Memory B cell (primary cell): ENCODE measurements at regions not wholly inside any gene's neighbourhood (a gene's known extent, or its start where the extent isn't known, plus 50 kb on each side); places are given as distances from the start of the nearest gene placed in this dataset.
"Not testable (repeated sequence)": the region's sequence is repeated elsewhere in the genome, so short reads cannot be mapped to it uniquely, and the experiment has no call there.

ENCODE experiments used
- ATAC-seq: fragments of 150-1000 bp; cut with Tn5 transposase; 2 replicates; pipeline ENCODE4 v1.10.0; 2021; ENCODE audit warnings: low read depth, mild to moderate bottlenecking, moderate library complexity
- DNase-seq, 2 donors: peaks; one replicate each; pipeline ENCODE4 v3.0.0; 2022; ENCODE audit warnings: low spot score in 2 of 2
- H3K27ac Mint-ChIP-seq: one replicate; pipeline ENCODE4 v1.8.0; 2022; ENCODE audit warnings: mild to moderate bottlenecking, moderate library complexity, mixed read lengths
- H3K27me3 Mint-ChIP-seq: one replicate; pipeline ENCODE4 v1.8.0; 2022; ENCODE audit warnings: mixed read lengths
- H3K36me3 Mint-ChIP-seq: one replicate; pipeline ENCODE4 v1.8.0; 2022; ENCODE audit warnings: mild to moderate bottlenecking, mixed read lengths
- H3K4me1 Mint-ChIP-seq: one replicate; pipeline ENCODE4 v1.8.0; 2022; ENCODE audit warnings: mixed read lengths
- H3K4me3 Mint-ChIP-seq: one replicate; pipeline ENCODE4 v1.8.0; 2022; ENCODE audit warnings: mild to moderate bottlenecking, moderate library complexity, mixed read lengths
- H3K9me3 Mint-ChIP-seq: one replicate; pipeline ENCODE4 v1.8.0; 2022; ENCODE audit warnings: mixed read lengths

DNA sequence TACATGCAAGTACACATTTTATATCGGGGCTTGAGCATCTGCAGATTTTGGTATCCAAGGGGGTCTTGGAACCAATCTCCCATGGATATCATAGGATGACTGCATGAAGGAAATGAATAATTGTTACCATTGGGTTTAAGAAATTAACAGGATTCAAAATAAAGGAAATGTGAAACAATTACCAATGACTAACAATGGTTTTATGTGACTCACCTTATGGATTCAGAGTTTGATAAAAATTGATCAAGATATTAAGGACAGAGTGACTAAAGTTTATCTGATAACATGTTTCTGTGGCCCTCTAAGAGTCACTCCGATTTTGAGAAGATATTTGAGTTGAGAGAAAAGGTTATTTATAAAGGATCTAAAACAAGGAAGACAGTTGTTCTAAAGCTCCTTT, 93.0 kb upstream of the ODAD2 start:
- H3K4me3 Mint-ChIP-seq = no peak overlapping the region
- H3K36me3 Mint-ChIP-seq = peaks cover 13% of the 10 kb centered on the region
- no peaks in the 10 kb centered on the region for H3K9me3 Mint-ChIP-seq
- no peak overlapping the region for H3K27ac Mint-ChIP-seq
- DNase-seq = no peak
- no peak for ATAC-seq
- H3K27me3 Mint-ChIP-seq = no peaks in the 10 kb centered on the region
- H3K4me1 Mint-ChIP-seq = no peaks in the 10 kb centered on the region

DNA sequence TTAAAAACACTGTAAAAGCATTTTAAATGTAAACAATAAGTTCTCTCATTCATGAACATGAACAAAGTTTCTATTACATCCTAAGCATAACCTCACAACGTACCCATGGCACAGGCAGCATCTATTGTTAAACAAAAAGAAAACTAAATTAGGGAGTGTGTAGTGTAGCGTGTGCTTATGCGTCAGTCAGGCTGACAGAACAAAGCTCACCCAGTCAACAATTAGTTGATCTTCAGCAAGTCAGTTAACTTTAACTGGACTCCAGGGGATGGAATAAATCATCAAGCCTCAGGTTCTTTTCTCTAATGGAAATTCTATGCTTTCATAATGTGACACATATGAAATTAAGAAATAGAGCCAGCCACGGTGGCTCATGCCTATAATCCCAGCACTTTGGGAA, 91.6 kb upstream of the ODAD2 start:
- Mint-ChIP-seq H3K27me3 (no peaks in the 10 kb centered on the region), H3K9me3 (peaks cover 1% of the 10 kb centered on the region), H3K36me3 (peaks cover 21% of the 10 kb centered on the region), H3K4me3 (no peak overlapping the region), H3K27ac (no peak overlapping the region), H3K4me1 (no peaks in the 10 kb centered on the region)
- no peak for ATAC-seq
- no peak for DNase-seq

- H3K4me1 Mint-ChIP-seq = no peaks in the 10 kb centered on the region
- H3K4me3 Mint-ChIP-seq = no peak overlapping the region
- no peaks in the 10 kb centered on the region for H3K27me3 Mint-ChIP-seq
- peaks cover 2% of the 10 kb centered on the region for H3K9me3 Mint-ChIP-seq
- H3K36me3 Mint-ChIP-seq = peaks cover 26% of the 10 kb centered on the region
- no peak for ATAC-seq
- no peak for DNase-seq
- no peak overlapping the region for H3K27ac Mint-ChIP-seq
Measured at GRCh38 chr10:28089467-28089866, 90.6 kb upstream of the ODAD2 start.

DNA sequence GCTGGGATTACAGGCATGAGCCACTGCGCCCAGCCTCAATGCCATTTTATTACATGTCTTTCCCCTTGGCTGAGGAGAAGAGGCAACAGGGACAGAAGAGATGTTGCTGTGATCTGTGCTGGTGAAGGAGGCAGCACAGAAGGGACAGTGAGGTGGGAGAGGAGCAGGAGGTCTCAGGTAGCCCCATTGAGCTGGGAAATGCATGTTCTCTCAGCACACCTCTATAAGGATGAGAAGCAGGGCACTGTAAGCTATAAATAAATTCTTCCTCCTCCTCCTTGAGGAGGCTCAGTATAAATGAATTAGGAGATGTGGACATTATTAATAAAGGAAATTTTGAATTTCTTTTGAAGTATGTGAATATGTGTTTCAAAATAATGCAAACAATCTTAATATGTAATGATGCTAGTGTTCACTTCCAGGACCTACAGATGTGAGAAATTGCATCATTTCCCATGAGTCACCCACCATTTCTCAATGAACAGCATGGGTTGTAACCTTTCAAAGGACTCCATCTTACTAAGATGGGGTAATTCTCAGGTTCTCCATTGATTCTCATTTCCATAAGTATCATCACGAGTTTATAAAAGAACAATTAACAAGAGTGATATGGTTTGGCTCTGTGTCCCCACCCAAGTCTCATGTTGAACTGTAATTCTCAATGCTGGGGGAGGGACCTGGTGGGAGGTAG, 88.9 kb upstream of the ODAD2 start:
- ATAC-seq (no peak), DNase-seq (no peak)

DNA sequence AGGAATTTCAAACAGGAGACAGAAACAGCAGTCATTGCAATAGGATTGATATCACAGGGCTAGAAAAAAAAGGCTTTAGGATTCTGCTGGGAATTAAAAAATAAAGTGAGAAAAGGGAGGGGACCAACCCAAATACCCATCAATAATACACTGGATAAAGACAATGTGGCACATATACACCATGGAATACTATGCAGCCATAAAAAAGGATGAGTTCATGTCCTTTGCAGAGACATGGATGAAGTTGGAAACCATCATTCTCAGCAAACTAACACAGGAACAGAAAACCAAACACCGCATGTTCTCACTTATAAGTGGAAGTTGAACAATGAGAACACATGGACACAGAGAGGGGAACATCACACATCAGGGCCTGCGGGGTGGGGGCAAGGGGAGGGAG, 86.9 kb upstream of the ODAD2 start:
- H3K27ac Mint-ChIP-seq, H3K9me3 Mint-ChIP-seq, ATAC-seq, H3K4me1 Mint-ChIP-seq, H3K27me3 Mint-ChIP-seq, DNase-seq, H3K4me3 Mint-ChIP-seq: not testable (repeated sequence)
- peaks cover 24% of the 10 kb centered on the region for H3K36me3 Mint-ChIP-seq

More for the DNA sequence above, 88.9 kb upstream of the ODAD2 start:
- H3K4me3 Mint-ChIP-seq = no peak overlapping the region
- no peak overlapping the region for H3K27ac Mint-ChIP-seq
- H3K36me3 Mint-ChIP-seq = peaks cover 24% of the 10 kb centered on the region
- peaks cover 2% of the 10 kb centered on the region for H3K9me3 Mint-ChIP-seq
- H3K27me3 Mint-ChIP-seq = no peaks in the 10 kb centered on the region
- H3K4me1 Mint-ChIP-seq = no peaks in the 10 kb centered on the region

DNA sequence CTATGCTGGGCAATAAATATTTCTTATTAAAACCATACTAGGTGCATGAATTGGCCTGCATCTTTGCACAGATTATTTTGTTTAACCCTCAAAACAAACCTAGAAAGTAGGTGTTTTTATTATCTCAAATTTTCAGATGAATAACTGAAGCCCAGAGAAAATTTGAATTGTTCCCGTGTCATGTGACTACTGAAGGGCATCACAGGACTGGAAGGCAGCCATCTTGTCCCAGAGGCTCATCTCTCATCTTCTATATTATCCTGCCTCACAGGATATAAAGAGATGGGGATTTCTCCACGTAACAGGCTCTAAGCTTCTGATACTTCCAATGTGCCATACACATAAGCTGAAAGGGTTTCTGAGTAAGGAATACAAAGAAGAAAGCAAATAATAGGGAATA, 84.0 kb upstream of the ODAD2 start:
- H3K4me3 Mint-ChIP-seq = no peak overlapping the region
- H3K27me3 Mint-ChIP-seq = no peaks in the 10 kb centered on the region
- H3K36me3 Mint-ChIP-seq = peaks cover 22% of the 10 kb centered on the region
- peaks cover 2% of the 10 kb centered on the region for H3K9me3 Mint-ChIP-seq
- DNase-seq (no peak), ATAC-seq (no peak)
- no peaks in the 10 kb centered on the region for H3K4me1 Mint-ChIP-seq
- H3K27ac Mint-ChIP-seq = no peak overlapping the region

- DNase-seq = no peak
- H3K4me1 Mint-ChIP-seq = no peaks in the 10 kb centered on the region
- H3K27me3 Mint-ChIP-seq = no peaks in the 10 kb centered on the region
- H3K36me3 Mint-ChIP-seq = peaks cover 20% of the 10 kb centered on the region
- peaks cover 2% of the 10 kb centered on the region for H3K9me3 Mint-ChIP-seq
- H3K27ac Mint-ChIP-seq = no peak overlapping the region
- ATAC-seq = no peak
- no peak overlapping the region for H3K4me3 Mint-ChIP-seq
Measured at GRCh38 chr10:28082316-28082715, 83.4 kb upstream of the ODAD2 start.

GRCh38 chr10:28077889-28078288, 79.0 kb upstream of the ODAD2 start:
- no peak for ATAC-seq
- Mint-ChIP-seq H3K4me1 (no peaks in the 10 kb centered on the region), H3K27me3 (no peaks in the 10 kb centered on the region), H3K36me3 (peaks cover 11% of the 10 kb centered on the region), H3K4me3 (no peak overlapping the region), H3K9me3 (no peaks in the 10 kb centered on the region), H3K27ac (no peak overlapping the region)
- DNase-seq = no peak

GRCh38 chr10:28075424-28075823, 76.5 kb upstream of the ODAD2 start:
- Mint-ChIP-seq H3K27ac (no peak overlapping the region), H3K4me1 (no peaks in the 10 kb centered on the region), H3K36me3 (peaks cover 11% of the 10 kb centered on the region), H3K9me3 (no peaks in the 10 kb centered on the region), H3K27me3 (no peaks in the 10 kb centered on the region), H3K4me3 (no peak overlapping the region)
- ATAC-seq (no peak), DNase-seq (no peak)

GRCh38 chr10:28072573-28072972, 73.7 kb upstream of the ODAD2 start:
- peaks cover 11% of the 10 kb centered on the region for H3K36me3 Mint-ChIP-seq
- H3K4me3 Mint-ChIP-seq = no peak overlapping the region
- ATAC-seq (no peak), DNase-seq (no peak)
- H3K27me3 Mint-ChIP-seq = no peaks in the 10 kb centered on the region
- no peaks in the 10 kb centered on the region for H3K4me1 Mint-ChIP-seq
- no peak overlapping the region for H3K27ac Mint-ChIP-seq
- H3K9me3 Mint-ChIP-seq = no peaks in the 10 kb centered on the region

GRCh38 chr10:28060031-28060607, 61.2 kb upstream of the ODAD2 start:
- DNase-seq (no peak), ATAC-seq (no peak)
- H3K4me3 Mint-ChIP-seq = no peak overlapping the region
- no peaks in the 10 kb centered on the region for H3K4me1 Mint-ChIP-seq
- H3K27me3 Mint-ChIP-seq = no peaks in the 10 kb centered on the region
- H3K27ac Mint-ChIP-seq = no peak overlapping the region
- peaks cover 13% of the 10 kb centered on the region for H3K36me3 Mint-ChIP-seq
- no peaks in the 10 kb centered on the region for H3K9me3 Mint-ChIP-seq

DNA sequence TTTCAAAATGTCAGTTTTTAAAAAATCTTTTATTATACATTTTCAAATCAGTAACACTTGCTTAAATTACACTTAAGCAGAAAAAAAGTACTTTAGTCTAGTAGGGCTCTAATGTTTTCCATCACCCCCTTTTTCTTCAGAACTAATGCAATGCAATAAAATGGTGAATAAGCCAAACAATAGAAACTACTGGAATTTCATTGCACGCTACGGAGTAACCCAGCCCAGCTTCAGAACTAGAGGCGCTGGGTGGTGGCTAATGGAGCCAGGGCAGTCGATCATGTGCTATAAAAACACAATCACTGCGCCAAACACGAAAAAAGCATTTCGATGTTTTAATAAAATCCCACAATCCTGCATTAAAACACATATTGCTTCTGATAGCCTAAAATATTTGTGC, 59.9 kb upstream of the ODAD2 start:
- no peak for DNase-seq
- peaks cover 16% of the 10 kb centered on the region for H3K36me3 Mint-ChIP-seq
- H3K27me3 Mint-ChIP-seq = no peaks in the 10 kb centered on the region
- no peak for ATAC-seq
- no peak overlapping the region for H3K4me3 Mint-ChIP-seq
- no peaks in the 10 kb centered on the region for H3K9me3 Mint-ChIP-seq
- no peaks in the 10 kb centered on the region for H3K4me1 Mint-ChIP-seq
- no peak overlapping the region for H3K27ac Mint-ChIP-seq

DNA sequence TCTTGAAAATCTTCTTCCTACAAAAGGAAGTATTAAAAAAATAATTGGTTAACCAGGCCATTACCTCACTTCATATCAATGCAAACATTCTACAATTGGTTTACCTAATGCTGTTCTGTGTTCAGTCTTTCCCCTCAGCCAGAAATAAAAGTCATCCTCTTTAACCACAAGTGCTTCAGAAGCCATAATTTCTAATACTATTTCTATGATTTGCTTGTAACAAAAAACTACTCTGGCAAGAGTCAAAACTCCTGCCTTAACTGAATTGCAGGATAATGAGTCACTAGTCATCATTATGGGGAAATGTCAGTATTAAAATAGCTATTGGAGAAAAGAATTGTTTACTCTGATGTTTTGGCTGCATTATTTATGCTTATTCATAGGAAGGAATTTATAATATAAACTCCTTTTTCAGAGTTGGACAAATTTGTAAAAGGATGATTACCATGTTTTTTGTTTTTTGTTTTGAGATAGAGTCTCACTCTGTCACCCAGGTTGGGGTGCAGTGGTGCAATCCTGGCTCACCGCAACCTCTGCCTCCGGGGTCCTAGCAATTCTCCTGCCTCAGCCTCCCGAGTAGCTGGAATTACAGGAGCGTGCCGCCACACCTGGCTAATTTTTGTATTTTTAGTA, 55.5 kb upstream of the ODAD2 start:
- no peak overlapping the region for H3K27ac Mint-ChIP-seq
- DNase-seq (no peak), ATAC-seq (no peak)
- no peaks in the 10 kb centered on the region for H3K27me3 Mint-ChIP-seq
- no peaks in the 10 kb centered on the region for H3K9me3 Mint-ChIP-seq
- H3K4me1 Mint-ChIP-seq = no peaks in the 10 kb centered on the region
- no peak overlapping the region for H3K4me3 Mint-ChIP-seq
- H3K36me3 Mint-ChIP-seq = peaks cover 16% of the 10 kb centered on the region

DNA sequence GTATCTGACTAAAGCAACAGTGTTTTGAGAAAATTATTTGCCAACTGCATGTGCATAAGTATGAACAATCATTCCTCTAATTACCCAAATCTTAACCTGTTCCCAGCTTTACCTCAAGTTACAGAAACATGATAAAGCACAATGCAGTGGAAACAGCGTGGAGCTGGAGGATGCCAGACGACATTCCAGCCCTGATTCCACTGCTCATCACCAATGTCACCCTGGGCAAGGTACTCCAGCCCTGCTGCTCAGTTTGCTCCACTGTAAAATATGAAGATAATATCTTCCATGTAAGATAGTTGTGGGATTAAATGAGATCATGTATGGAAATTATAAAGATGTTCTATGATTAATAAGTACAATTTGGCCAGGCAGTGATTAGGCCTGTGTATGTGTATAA, 50.4 kb upstream of the ODAD2 start:
- H3K27ac Mint-ChIP-seq = no peak overlapping the region
- no peaks in the 10 kb centered on the region for H3K27me3 Mint-ChIP-seq
- DNase-seq = no peak
- ATAC-seq = no peak
- H3K4me3 Mint-ChIP-seq = no peak overlapping the region
- H3K4me1 Mint-ChIP-seq = no peaks in the 10 kb centered on the region
- no peaks in the 10 kb centered on the region for H3K36me3 Mint-ChIP-seq
- H3K9me3 Mint-ChIP-seq = no peaks in the 10 kb centered on the region
